ENCODE measurements at regions not wholly inside any gene's neighbourhood (a gene's known extent, or its start where the extent isn't known, plus 50 kb on each side); places are given as distances from the start of the nearest gene placed in this dataset.

GRCh38 chr12:60075091-60075490 lies 479.3 kb downstream of the SLC16A7 start:
- Histone ChIP-seq H3K36me3 (ENCODE audit: control insufficient read depth, insufficient read depth, low read length) (no peaks in the 10 kb centered on the region), H3K27me3 (ENCODE audit: control insufficient read depth, insufficient read depth, low read length) (no peaks in the 10 kb centered on the region), H3K4me3 (ENCODE audit: low read length) (no peak overlapping the region), H3K9me3 (ENCODE audit: control insufficient read depth, insufficient read depth, low read length) (no peaks in the 10 kb centered on the region), H3K27ac (ENCODE audit: low read length) (no peak overlapping the region), H3K4me1 (ENCODE audit: control insufficient read depth, insufficient read depth, low read length) (no peaks in the 10 kb centered on the region)
- no CpG with 5 or more reads among the region's 2 CpGs for WGBS (ENCODE audit: insufficient coverage, insufficient read length)
- no peak for DNase-seq (ENCODE audit: low read depth, low spot score)

- Histone ChIP-seq H3K9me3 (ENCODE audit: control insufficient read depth, insufficient read depth, low read length) (no peaks in the 10 kb centered on the region), H3K4me3 (ENCODE audit: low read length) (no peak overlapping the region), H3K36me3 (ENCODE audit: control insufficient read depth, insufficient read depth, low read length) (no peaks in the 10 kb centered on the region), H3K27me3 (ENCODE audit: control insufficient read depth, insufficient read depth, low read length) (no peaks in the 10 kb centered on the region), H3K27ac (ENCODE audit: low read length) (no peak overlapping the region), H3K4me1 (ENCODE audit: control insufficient read depth, insufficient read depth, low read length) (no peaks in the 10 kb centered on the region)
- WGBS (ENCODE audit: insufficient coverage, insufficient read length): no CpG with 5 or more reads among the region's 3 CpGs
- no peak for DNase-seq (ENCODE audit: low read depth, low spot score)
These were observed 482.2 kb downstream of the SLC16A7 start for GRCh38 chr12:60078026-60078425.

GRCh38 chr12:60093428-60093827 lies 497.6 kb downstream of the SLC16A7 start:
- no peaks in the 10 kb centered on the region for H3K4me1 ChIP-seq (ENCODE audit: control insufficient read depth, insufficient read depth, low read length)
- no peaks in the 10 kb centered on the region for H3K9me3 ChIP-seq (ENCODE audit: control insufficient read depth, insufficient read depth, low read length)
- no peak overlapping the region for H3K27ac ChIP-seq (ENCODE audit: low read length)
- H3K4me3 ChIP-seq (ENCODE audit: low read length): no peak overlapping the region
- H3K36me3 ChIP-seq (ENCODE audit: control insufficient read depth, insufficient read depth, low read length): no peaks in the 10 kb centered on the region
- DNase-seq (ENCODE audit: low read depth, low spot score): no peak
- H3K27me3 ChIP-seq (ENCODE audit: control insufficient read depth, insufficient read depth, low read length): no peaks in the 10 kb centered on the region

- DNase-seq (ENCODE audit: low read depth, low spot score): no peak
- no CpG with 5 or more reads among the region's 1 CpG for WGBS (ENCODE audit: insufficient coverage, insufficient read length)
- Histone ChIP-seq H3K9me3 (ENCODE audit: control insufficient read depth, insufficient read depth, low read length) (no peaks in the 10 kb centered on the region), H3K27me3 (ENCODE audit: control insufficient read depth, insufficient read depth, low read length) (no peaks in the 10 kb centered on the region), H3K27ac (ENCODE audit: low read length) (no peak overlapping the region), H3K4me1 (ENCODE audit: control insufficient read depth, insufficient read depth, low read length) (no peaks in the 10 kb centered on the region), H3K4me3 (ENCODE audit: low read length) (no peak overlapping the region), H3K36me3 (ENCODE audit: control insufficient read depth, insufficient read depth, low read length) (no peaks in the 10 kb centered on the region)
These were observed 498.6 kb downstream of the SLC16A7 start for GRCh38 chr12:60094436-60094835.

GRCh38 chr12:60096727-60097126 lies 500.9 kb downstream of the SLC16A7 start:
- no peak overlapping the region for H3K4me3 ChIP-seq (ENCODE audit: low read length)
- H3K27ac ChIP-seq (ENCODE audit: low read length): no peak overlapping the region
- no peak for DNase-seq (ENCODE audit: low read depth, low spot score)
- H3K36me3 ChIP-seq (ENCODE audit: control insufficient read depth, insufficient read depth, low read length): no peaks in the 10 kb centered on the region
- no peaks in the 10 kb centered on the region for H3K4me1 ChIP-seq (ENCODE audit: control insufficient read depth, insufficient read depth, low read length)
- no peaks in the 10 kb centered on the region for H3K27me3 ChIP-seq (ENCODE audit: control insufficient read depth, insufficient read depth, low read length)
- no CpG with 5 or more reads among the region's 4 CpGs for WGBS (ENCODE audit: insufficient coverage, insufficient read length)
- no peaks in the 10 kb centered on the region for H3K9me3 ChIP-seq (ENCODE audit: control insufficient read depth, insufficient read depth, low read length)

GRCh38 chr12:60100160-60100559 lies 504.3 kb downstream of the SLC16A7 start:
- no peaks in the 10 kb centered on the region for H3K4me1 ChIP-seq (ENCODE audit: control insufficient read depth, insufficient read depth, low read length)
- no peaks in the 10 kb centered on the region for H3K9me3 ChIP-seq (ENCODE audit: control insufficient read depth, insufficient read depth, low read length)
- WGBS (ENCODE audit: insufficient coverage, insufficient read length): no CpG with 5 or more reads among the region's 1 CpG
- no peak for DNase-seq (ENCODE audit: low read depth, low spot score)
- no peaks in the 10 kb centered on the region for H3K27me3 ChIP-seq (ENCODE audit: control insufficient read depth, insufficient read depth, low read length)
- no peak overlapping the region for H3K4me3 ChIP-seq (ENCODE audit: low read length)
- H3K36me3 ChIP-seq (ENCODE audit: control insufficient read depth, insufficient read depth, low read length): no peaks in the 10 kb centered on the region
- H3K27ac ChIP-seq (ENCODE audit: low read length): no peak overlapping the region

- no peaks in the 10 kb centered on the region for H3K9me3 ChIP-seq (ENCODE audit: control insufficient read depth, insufficient read depth, low read length)
- H3K27me3 ChIP-seq (ENCODE audit: control insufficient read depth, insufficient read depth, low read length): no peaks in the 10 kb centered on the region
- H3K4me3 ChIP-seq (ENCODE audit: low read length): no peak overlapping the region
- DNase-seq (ENCODE audit: low read depth, low spot score): no peak
- H3K27ac ChIP-seq (ENCODE audit: low read length): no peak overlapping the region
- H3K36me3 ChIP-seq (ENCODE audit: control insufficient read depth, insufficient read depth, low read length): no peaks in the 10 kb centered on the region
- WGBS (ENCODE audit: insufficient coverage, insufficient read length): no CpG with 5 or more reads among the region's 1 CpG
- no peaks in the 10 kb centered on the region for H3K4me1 ChIP-seq (ENCODE audit: control insufficient read depth, insufficient read depth, low read length)
These were observed 505.0 kb downstream of the SLC16A7 start for GRCh38 chr12:60100852-60101251.

GRCh38 chr12:60101715-60102114 lies 505.9 kb downstream of the SLC16A7 start:
- H3K4me1 ChIP-seq (ENCODE audit: control insufficient read depth, insufficient read depth, low read length): no peaks in the 10 kb centered on the region
- H3K9me3 ChIP-seq (ENCODE audit: control insufficient read depth, insufficient read depth, low read length): no peaks in the 10 kb centered on the region
- no peak for DNase-seq (ENCODE audit: low read depth, low spot score)
- H3K27ac ChIP-seq (ENCODE audit: low read length): no peak overlapping the region
- H3K27me3 ChIP-seq (ENCODE audit: control insufficient read depth, insufficient read depth, low read length): no peaks in the 10 kb centered on the region
- no peaks in the 10 kb centered on the region for H3K36me3 ChIP-seq (ENCODE audit: control insufficient read depth, insufficient read depth, low read length)
- H3K4me3 ChIP-seq (ENCODE audit: low read length): no peak overlapping the region

GRCh38 chr12:60106214-60106613 lies 510.4 kb downstream of the SLC16A7 start:
- H3K27ac ChIP-seq (ENCODE audit: low read length): no peak overlapping the region
- no peaks in the 10 kb centered on the region for H3K4me1 ChIP-seq (ENCODE audit: control insufficient read depth, insufficient read depth, low read length)
- DNase-seq (ENCODE audit: low read depth, low spot score): no peak
- H3K36me3 ChIP-seq (ENCODE audit: control insufficient read depth, insufficient read depth, low read length): no peaks in the 10 kb centered on the region
- no peaks in the 10 kb centered on the region for H3K9me3 ChIP-seq (ENCODE audit: control insufficient read depth, insufficient read depth, low read length)
- WGBS (ENCODE audit: insufficient coverage, insufficient read length): no CpG with 5 or more reads among the region's 1 CpG
- no peaks in the 10 kb centered on the region for H3K27me3 ChIP-seq (ENCODE audit: control insufficient read depth, insufficient read depth, low read length)
- H3K4me3 ChIP-seq (ENCODE audit: low read length): no peak overlapping the region

- H3K9me3 ChIP-seq (ENCODE audit: control insufficient read depth, insufficient read depth, low read length): no peaks in the 10 kb centered on the region
- no peaks in the 10 kb centered on the region for H3K27me3 ChIP-seq (ENCODE audit: control insufficient read depth, insufficient read depth, low read length)
- H3K4me1 ChIP-seq (ENCODE audit: control insufficient read depth, insufficient read depth, low read length): no peaks in the 10 kb centered on the region
- no peaks in the 10 kb centered on the region for H3K36me3 ChIP-seq (ENCODE audit: control insufficient read depth, insufficient read depth, low read length)
- no peak overlapping the region for H3K27ac ChIP-seq (ENCODE audit: low read length)
- no peak for DNase-seq (ENCODE audit: low read depth, low spot score)
- H3K4me3 ChIP-seq (ENCODE audit: low read length): no peak overlapping the region
These were observed 512.2 kb downstream of the SLC16A7 start for GRCh38 chr12:60107992-60108391.

- DNase-seq (ENCODE audit: low read depth, low spot score): no peak
- Histone ChIP-seq H3K4me3 (ENCODE audit: low read length) (no peak overlapping the region), H3K4me1 (ENCODE audit: control insufficient read depth, insufficient read depth, low read length) (no peaks in the 10 kb centered on the region), H3K9me3 (ENCODE audit: control insufficient read depth, insufficient read depth, low read length) (no peaks in the 10 kb centered on the region), H3K27ac (ENCODE audit: low read length) (no peak overlapping the region), H3K27me3 (ENCODE audit: control insufficient read depth, insufficient read depth, low read length) (no peaks in the 10 kb centered on the region), H3K36me3 (ENCODE audit: control insufficient read depth, insufficient read depth, low read length) (no peaks in the 10 kb centered on the region)
- WGBS (ENCODE audit: insufficient coverage, insufficient read length): no CpG with 5 or more reads among the region's 2 CpGs
These were observed 516.2 kb downstream of the SLC16A7 start for GRCh38 chr12:60112063-60112462.
